SK-N-SH (cell line): ENCODE measurements at regions not wholly inside any gene's neighbourhood (a gene's known extent, or its start where the extent isn't known, plus 50 kb on each side); places are given as distances from the start of the nearest gene placed in this dataset.

Source experiments
- CTCF ChIP-seq: fragments of 200-600 bp; sonication (generic); IDR thresholded peaks from 2 replicates; pipeline ENCODE4 v1.6.1; 2017; ENCODE audit warnings: antibody characterized with exemption, mild to moderate bottlenecking, moderate library complexity
- GABPA ChIP-seq: IDR thresholded peaks from 2 replicates; pipeline ENCODE4 v1.4.0; 2012; ENCODE audit warnings: low read depth, mild to moderate bottlenecking
- JUND ChIP-seq: IDR thresholded peaks from 2 replicates; pipeline ENCODE4 v1.4.0; 2012
- RCOR1 ChIP-seq: fragments of 150-350 bp; IDR thresholded peaks from 2 replicates; pipeline ENCODE4 v1.6.1; 2017; ENCODE audit warnings: antibody characterized with exemption, low read length
- REST ChIP-seq: IDR thresholded peaks from 2 replicates; pipeline ENCODE4 v1.6.1; 2012; ENCODE audit warnings: mild to moderate bottlenecking, low read depth, low read length, moderate library complexity
- TF ChIP-seq, protein P1 (sequence below): fragments of 150-350 bp; IDR thresholded peaks from 2 replicates; pipeline ENCODE4 v1.6.1; 2017; ENCODE audit warnings: antibody characterized with exemption, low read length, low read depth, borderline replicate concordance

DNA sequence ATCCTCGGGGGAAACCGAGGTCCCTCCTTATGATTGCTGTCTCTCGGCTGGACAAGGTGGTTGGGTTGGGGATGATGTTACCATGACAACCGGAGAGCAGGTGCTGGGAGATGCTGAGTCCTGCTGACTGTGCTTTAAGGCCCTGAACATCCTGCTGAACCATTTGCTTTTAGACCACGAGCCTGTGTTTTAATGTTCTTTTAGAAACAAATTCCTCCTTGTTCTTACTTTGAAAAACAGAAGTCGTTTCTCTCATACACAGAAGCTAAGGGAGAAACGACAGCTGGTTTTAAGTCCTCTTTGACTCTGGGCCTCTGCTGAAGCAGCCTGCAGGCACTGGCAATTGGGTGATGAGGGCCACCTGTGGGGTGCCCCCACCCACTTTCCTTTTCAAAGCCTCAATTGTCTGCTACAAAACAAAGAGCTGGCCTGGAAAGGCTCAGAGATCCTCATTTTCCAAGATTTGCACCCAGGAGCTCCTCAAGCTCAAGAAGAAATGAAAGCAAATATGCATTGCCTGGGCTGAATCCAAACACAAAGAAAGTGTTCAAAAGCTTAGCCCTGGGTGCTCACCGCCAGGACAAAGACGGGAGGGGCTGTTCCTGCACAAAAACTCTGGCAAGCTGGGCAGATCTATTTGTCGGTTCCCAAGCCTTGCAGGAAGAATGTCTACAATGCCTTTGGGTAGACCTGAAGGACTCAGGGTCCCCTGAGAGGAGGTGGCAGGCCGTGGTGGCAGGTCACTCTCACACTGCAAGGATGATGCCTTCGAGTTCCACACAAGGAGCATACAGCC, 90.0 kb upstream of the CLMN start:
- TF ChIP-seq, protein P1, sequence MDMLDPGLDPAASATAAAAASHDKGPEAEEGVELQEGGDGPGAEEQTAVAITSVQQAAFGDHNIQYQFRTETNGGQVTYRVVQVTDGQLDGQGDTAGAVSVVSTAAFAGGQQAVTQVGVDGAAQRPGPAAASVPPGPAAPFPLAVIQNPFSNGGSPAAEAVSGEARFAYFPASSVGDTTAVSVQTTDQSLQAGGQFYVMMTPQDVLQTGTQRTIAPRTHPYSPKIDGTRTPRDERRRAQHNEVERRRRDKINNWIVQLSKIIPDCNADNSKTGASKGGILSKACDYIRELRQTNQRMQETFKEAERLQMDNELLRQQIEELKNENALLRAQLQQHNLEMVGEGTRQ, result no peak
- TF ChIP-seq REST, result no peak
- no peak for TF ChIP-seq JUND
- TF ChIP-seq CTCF, result no peak
- no peak for TF ChIP-seq GABPA
- TF ChIP-seq RCOR1, result no peak
